DND-41 (cell line): ENCODE measurements at regions not wholly inside any gene's neighbourhood (a gene's known extent, or its start where the extent isn't known, plus 50 kb on each side); places are given as distances from the start of the nearest gene placed in this dataset.

Experiments
- CTCF ChIP-seq: IDR thresholded peaks from 2 replicates; pipeline ENCODE4 v1.5.1; 2012; ENCODE audit warnings: borderline replicate concordance, low read length, moderate library complexity, mild to moderate bottlenecking; ENCODE audit not compliant: poor library complexity, severe bottlenecking; ENCODE audit errors: extremely low read depth
- EZH2 ChIP-seq: IDR thresholded peaks from 3 replicates; pipeline ENCODE4 v1.6.1; 2012; ENCODE audit warnings: borderline replicate concordance, low read depth, mild to moderate bottlenecking, moderate library complexity, low read length, inconsistent platforms; ENCODE audit not compliant: severe bottlenecking

GRCh38 chr12:24505366-24506015, 443.4 kb downstream of the BCAT1 start:
- TF ChIP-seq EZH2 (no peak), CTCF (no peak)
